ENCODE measurements at regions not wholly inside any gene's neighbourhood (a gene's known extent, or its start where the extent isn't known, plus 50 kb on each side); places are given as distances from the start of the nearest gene placed in this dataset.
A peak's percentile ranks its signal among the peaks of the same experiment; 100 is the strongest.

GRCh38 chr21:14707511-14708020 lies 161.5 kb upstream of the SAMSN1 start:
- POLR2A ChIA-PET (ENCODE audit: partially characterized antibody): no interaction called here
- intact Hi-C loops (cut with micrococcal nuclease): no loop called here
- Histone ChIP-seq H3K27me3 (ENCODE audit: insufficient read depth, low read length) (no peaks in the 10 kb centered on the region), H3K27ac (ENCODE audit: low read depth, low read length) (no peak overlapping the region), H3K4me3 (ENCODE audit: low read length in 2 of 2) (no peak overlapping the region), H3K9me3 (ENCODE audit: control insufficient read depth in 1 of 2, low read length in 2 of 2) (no peaks in the 10 kb centered on the region), H3K4me1 (ENCODE audit: insufficient read depth, low read length) (no peaks in the 10 kb centered on the region), H3K36me3 (ENCODE audit: insufficient read depth, low read length) (no peaks in the 10 kb centered on the region)
- peaks cover 0 to 3% (median 0%) of the 10 kb centered on the region in 4 donors for H3K4me1 Mint-ChIP-seq
- no peaks in the 10 kb centered on the region for H3K27me3 Mint-ChIP-seq
- H3K27ac Mint-ChIP-seq: no peak overlapping the region
- CTCF ChIA-PET (ENCODE audit: partially characterized antibody): interaction anchor here (1.9 kb wide), 1 partner anchor 30 kb away, joined by 4 read pairs; no protein-coding TSS in a partner anchor
- no peaks in the 10 kb centered on the region for H3K36me3 Mint-ChIP-seq
- no peak overlapping the region for H3K4me3 Mint-ChIP-seq
- no peak for DNase-seq
- H3K9me3 Mint-ChIP-seq: peaks cover 2 to 13% (median 8%) of the 10 kb centered on the region in 8 donors

- Mint-ChIP-seq H3K4me3 (no peak overlapping the region), H3K36me3 (no peaks in the 10 kb centered on the region), H3K4me1 (peaks cover 0 to 3% (median 0%) of the 10 kb centered on the region in 4 donors), H3K9me3 (peaks cover under 1 to 7% (median 3%) of the 10 kb centered on the region in 8 donors), H3K27ac (no peak overlapping the region), H3K27me3 (no peaks in the 10 kb centered on the region)
- Histone ChIP-seq H3K27me3 (ENCODE audit: insufficient read depth, low read length) (no peaks in the 10 kb centered on the region), H3K27ac (ENCODE audit: low read depth, low read length) (no peak overlapping the region), H3K4me1 (ENCODE audit: insufficient read depth, low read length) (no peaks in the 10 kb centered on the region), H3K4me3 (ENCODE audit: low read length in 2 of 2) (no peak overlapping the region), H3K9me3 (ENCODE audit: control insufficient read depth in 1 of 2, low read length in 2 of 2) (no peaks in the 10 kb centered on the region), H3K36me3 (ENCODE audit: insufficient read depth, low read length) (no peaks in the 10 kb centered on the region)
- DNase-seq: no peak
- ChIA-PET POLR2A (ENCODE audit: partially characterized antibody) (interaction anchor here (1.0 kb wide), 1 partner anchor 115 kb away, joined by 3 read pairs; no protein-coding TSS in a partner anchor), CTCF (ENCODE audit: partially characterized antibody) (interaction anchor here (1.9 kb wide), 1 partner anchor 31 kb away, joined by 4 read pairs; no protein-coding TSS in a partner anchor)
- intact Hi-C loops (cut with micrococcal nuclease): no loop called here
Measured at GRCh38 chr21:14706712-14707510, 160.8 kb upstream of the SAMSN1 start.

- no peak for DNase-seq
- H3K27me3 ChIP-seq (ENCODE audit: insufficient read depth, low read length): no peaks in the 10 kb centered on the region
- no peaks in the 10 kb centered on the region for H3K9me3 ChIP-seq (ENCODE audit: control insufficient read depth in 1 of 2, low read length in 2 of 2)
- H3K4me3 ChIP-seq (ENCODE audit: low read length in 2 of 2): no peak overlapping the region
- H3K4me1 Mint-ChIP-seq: no peaks in the 10 kb centered on the region
- H3K27me3 Mint-ChIP-seq: no peaks in the 10 kb centered on the region
- no peak overlapping the region for H3K4me3 Mint-ChIP-seq
- intact Hi-C loops (cut with micrococcal nuclease): no loop called here
- no peak overlapping the region for H3K27ac ChIP-seq (ENCODE audit: low read depth, low read length)
- no peaks in the 10 kb centered on the region for H3K36me3 Mint-ChIP-seq
- no peaks in the 10 kb centered on the region for H3K9me3 Mint-ChIP-seq
- H3K27ac Mint-ChIP-seq: no peak overlapping the region
- H3K36me3 ChIP-seq (ENCODE audit: insufficient read depth, low read length): no peaks in the 10 kb centered on the region
- ChIA-PET POLR2A (ENCODE audit: partially characterized antibody) (no interaction called here), CTCF (ENCODE audit: partially characterized antibody) (no interaction called here)
- H3K4me1 ChIP-seq (ENCODE audit: insufficient read depth, low read length): no peaks in the 10 kb centered on the region
Measured at GRCh38 chr21:14699433-14700407, 153.6 kb upstream of the SAMSN1 start.

GRCh38 chr21:14697769-14698168 lies 151.7 kb upstream of the SAMSN1 start:
- H3K4me1 ChIP-seq (ENCODE audit: insufficient read depth, low read length): no peaks in the 10 kb centered on the region
- no peaks in the 10 kb centered on the region for H3K27me3 ChIP-seq (ENCODE audit: insufficient read depth, low read length)
- no peaks in the 10 kb centered on the region for H3K36me3 ChIP-seq (ENCODE audit: insufficient read depth, low read length)
- ChIA-PET POLR2A (ENCODE audit: partially characterized antibody) (interaction anchor here (1.4 kb wide), 1 partner anchor 22 kb away, joined by 6 read pairs; no protein-coding TSS in a partner anchor), CTCF (ENCODE audit: partially characterized antibody) (interaction anchor here (1.1 kb wide), 1 partner anchor 9 kb away, joined by 4 read pairs; no protein-coding TSS in a partner anchor)
- intact Hi-C loops (cut with micrococcal nuclease): no loop called here
- H3K36me3 Mint-ChIP-seq: no peaks in the 10 kb centered on the region
- H3K4me3 ChIP-seq (ENCODE audit: low read length in 2 of 2): no peak overlapping the region
- H3K27ac ChIP-seq (ENCODE audit: low read depth, low read length): no peak overlapping the region
- no peak overlapping the region for H3K27ac Mint-ChIP-seq
- no peaks in the 10 kb centered on the region for H3K9me3 Mint-ChIP-seq
- DNase-seq: no peak
- no peaks in the 10 kb centered on the region for H3K4me1 Mint-ChIP-seq
- no peaks in the 10 kb centered on the region for H3K9me3 ChIP-seq (ENCODE audit: control insufficient read depth in 1 of 2, low read length in 2 of 2)
- no peak overlapping the region for H3K4me3 Mint-ChIP-seq
- no peaks in the 10 kb centered on the region for H3K27me3 Mint-ChIP-seq

GRCh38 chr21:14694817-14695216 lies 148.7 kb upstream of the SAMSN1 start:
- DNase-seq: no peak
- ChIA-PET CTCF (ENCODE audit: partially characterized antibody) (no interaction called here), POLR2A (ENCODE audit: partially characterized antibody) (no interaction called here)
- Mint-ChIP-seq H3K27me3 (no peaks in the 10 kb centered on the region), H3K4me3 (no peak overlapping the region), H3K36me3 (peaks cover 0 to under 1% of the 10 kb centered on the region in 2 donors), H3K27ac (peak overlapping the region in 1 of 7 donors; percentile 6), H3K4me1 (peaks cover 3 to 8% (median 5%) of the 10 kb centered on the region in 4 donors), H3K9me3 (no peaks in the 10 kb centered on the region)
- H3K36me3 ChIP-seq (ENCODE audit: insufficient read depth, low read length): no peaks in the 10 kb centered on the region
- no peak overlapping the region for H3K27ac ChIP-seq (ENCODE audit: low read depth, low read length)
- no peaks in the 10 kb centered on the region for H3K27me3 ChIP-seq (ENCODE audit: insufficient read depth, low read length)
- H3K9me3 ChIP-seq (ENCODE audit: control insufficient read depth in 1 of 2, low read length in 2 of 2): no peaks in the 10 kb centered on the region
- no peak overlapping the region for H3K4me3 ChIP-seq (ENCODE audit: low read length in 2 of 2)
- H3K4me1 ChIP-seq (ENCODE audit: insufficient read depth, low read length): no peaks in the 10 kb centered on the region
- intact Hi-C loops (cut with micrococcal nuclease): no loop called here

- CTCF ChIA-PET (ENCODE audit: partially characterized antibody): no interaction called here
- intact Hi-C loops (cut with micrococcal nuclease): no loop called here
Measured at GRCh38 chr21:14693997-14694396, 147.9 kb upstream of the SAMSN1 start.

GRCh38 chr21:14691914-14692313 lies 145.8 kb upstream of the SAMSN1 start:
- Histone ChIP-seq H3K27ac (ENCODE audit: low read depth, low read length) (no peak overlapping the region), H3K27me3 (ENCODE audit: insufficient read depth, low read length) (no peaks in the 10 kb centered on the region), H3K9me3 (ENCODE audit: control insufficient read depth in 1 of 2, low read length in 2 of 2) (no peaks in the 10 kb centered on the region), H3K4me1 (ENCODE audit: insufficient read depth, low read length) (peaks cover 3% of the 10 kb centered on the region), H3K4me3 (ENCODE audit: low read length in 2 of 2) (no peak overlapping the region), H3K36me3 (ENCODE audit: insufficient read depth, low read length) (no peaks in the 10 kb centered on the region)
- intact Hi-C loops (cut with micrococcal nuclease): no loop called here
- POLR2A ChIA-PET (ENCODE audit: partially characterized antibody): no interaction called here
- Mint-ChIP-seq H3K9me3 (peaks cover 0 to 4% (median 0%) of the 10 kb centered on the region in 8 donors), H3K36me3 (peaks cover 0 to 8% of the 10 kb centered on the region in 2 donors), H3K27me3 (no peaks in the 10 kb centered on the region), H3K27ac (no peak overlapping the region), H3K4me3 (peak overlapping the region in 1 of 8 donors; percentile 17), H3K4me1 (peaks cover 5 to 13% (median 10%) of the 10 kb centered on the region in 4 donors)
- no peak for DNase-seq
- CTCF ChIA-PET (ENCODE audit: partially characterized antibody): interaction anchor here (1.2 kb wide), 1 partner anchor 45 kb away, joined by 3 read pairs; no protein-coding TSS in a partner anchor

More at GRCh38 chr21:14693997-14694396, 147.9 kb upstream of the SAMSN1 start:
- H3K4me1 Mint-ChIP-seq: peaks cover 3 to 8% (median 5%) of the 10 kb centered on the region in 4 donors
- no peak for DNase-seq
- no peak overlapping the region for H3K4me3 Mint-ChIP-seq
- Histone ChIP-seq H3K4me1 (ENCODE audit: insufficient read depth, low read length) (no peaks in the 10 kb centered on the region), H3K27me3 (ENCODE audit: insufficient read depth, low read length) (no peaks in the 10 kb centered on the region), H3K4me3 (ENCODE audit: low read length in 2 of 2) (no peak overlapping the region), H3K9me3 (ENCODE audit: control insufficient read depth in 1 of 2, low read length in 2 of 2) (no peaks in the 10 kb centered on the region), H3K27ac (ENCODE audit: low read depth, low read length) (no peak overlapping the region), H3K36me3 (ENCODE audit: insufficient read depth, low read length) (no peaks in the 10 kb centered on the region)
- H3K36me3 Mint-ChIP-seq: peaks cover 0 to 8% of the 10 kb centered on the region in 2 donors
- peaks cover 0 to 3% (median 0%) of the 10 kb centered on the region in 8 donors for H3K9me3 Mint-ChIP-seq
- no peak overlapping the region for H3K27ac Mint-ChIP-seq
- no peaks in the 10 kb centered on the region for H3K27me3 Mint-ChIP-seq
- POLR2A ChIA-PET (ENCODE audit: partially characterized antibody): no interaction called here

Measured in CD4-positive, alpha-beta memory T cell (primary cell).